IMR-90 (cell line): ENCODE measurements at regions not wholly inside any gene's neighbourhood (a gene's known extent, or its start where the extent isn't known, plus 50 kb on each side); places are given as distances from the start of the nearest gene placed in this dataset.

Experiments
- ATAC-seq: fragments of 200-7000 bp; cut with Tn5 transposase; 2 replicates; pipeline ENCODE4 v1.9.1; 2020; ENCODE audit warnings: low read depth, mild to moderate bottlenecking, moderate library complexity
- BruUV-seq: library from RNA; stranded (reverse); fragments of 400-500 nt; replicated peaks from 2 replicates; lab custom pipeline; 2021; lab: Mats Ljungman, UMichigan
- CTCF ChIA-PET: fragments of 300-600 bp; formaldehyde crosslinking; extraction: SDS; loops from one replicate; lab custom pipeline; 2021; ENCODE audit warnings: antibody characterized with exemption; lab: Yijun Ruan, JAX
- POLR2A ChIA-PET: fragments of 300-600 bp; sonication (Branson Sonifier 250); formaldehyde crosslinking; loops from one replicate; lab custom pipeline; 2022; ENCODE audit warnings: antibody characterized with exemption; ENCODE audit not compliant: unreplicated experiment; lab: Charles Lee
- DNase-seq: peaks from one replicate; pipeline ENCODE4 v3.0.0; 2013
- H2AFZ ChIP-seq: replicated peaks from 2 replicates; pipeline ENCODE3; 2013; ENCODE audit warnings: low read length, mild to moderate bottlenecking; ENCODE audit not compliant: poor library complexity
- H2AK5ac ChIP-seq: 2 replicates; pipeline ENCODE4 v1.6.1; 2013; ENCODE audit warnings: low read depth, low read length, inconsistent platforms
- H2AK9ac ChIP-seq: replicated peaks from 2 replicates; pipeline ENCODE3; 2013; ENCODE audit warnings: mild to moderate bottlenecking, low read depth, low read length, moderate library complexity; ENCODE audit not compliant: poor library complexity
- H2BK120ac ChIP-seq: 2 replicates; pipeline ENCODE4 v1.6.1; 2013; ENCODE audit warnings: low read depth, low read length, inconsistent platforms
- H2BK15ac ChIP-seq: 3 replicates; pipeline ENCODE4 v1.6.1; 2013; ENCODE audit warnings: low read depth, low read length, inconsistent platforms
- H2BK20ac ChIP-seq: 2 replicates; pipeline ENCODE4 v1.6.1; 2013; ENCODE audit warnings: low read depth, mild to moderate bottlenecking, inconsistent platforms, low read length, moderate library complexity
- H2BK5ac ChIP-seq: 2 replicates; pipeline ENCODE4 v1.6.1; 2013; ENCODE audit warnings: mild to moderate bottlenecking, low read depth, low read length, inconsistent platforms; ENCODE audit not compliant: poor library complexity, severe bottlenecking
- H3K14ac ChIP-seq: replicated peaks from 2 replicates; pipeline ENCODE4 v1.6.1; 2013; ENCODE audit warnings: low read depth, low read length, inconsistent platforms
- H3K18ac ChIP-seq: 2 replicates; pipeline ENCODE4 v1.6.1; 2013; ENCODE audit warnings: low read depth, low read length, control low read depth
- H3K23ac ChIP-seq: 2 replicates; pipeline ENCODE4 v1.6.1; 2013; ENCODE audit warnings: low read depth, low read length, inconsistent platforms
- H3K27ac ChIP-seq: 2 replicates; pipeline ENCODE4 v1.5.1; 2013; ENCODE audit warnings: mild to moderate bottlenecking, control low read depth, low read length; ENCODE audit not compliant: insufficient read depth
- H3K27me3 ChIP-seq: 2 replicates; pipeline ENCODE4 v1.6.1; 2013; ENCODE audit warnings: low read length; ENCODE audit not compliant: control insufficient read depth, insufficient read depth
- H3K36me3 ChIP-seq: 2 replicates; pipeline ENCODE4 v1.6.1; 2013; ENCODE audit warnings: low read length, mixed read lengths; ENCODE audit not compliant: control insufficient read depth, insufficient read depth
- H3K4ac ChIP-seq: 2 replicates; pipeline ENCODE4 v1.6.1; 2013; ENCODE audit warnings: low read depth, low read length, inconsistent platforms
- H3K4me1 ChIP-seq: 2 replicates; pipeline ENCODE4 v1.6.1; 2013; ENCODE audit warnings: low read length, mixed read lengths; ENCODE audit not compliant: control insufficient read depth, insufficient read depth
- H3K4me2 ChIP-seq: 2 replicates; pipeline ENCODE4 v1.6.1; 2013; ENCODE audit warnings: low read depth, mild to moderate bottlenecking, control low read depth, low read length, moderate library complexity
- H3K4me3 ChIP-seq: 2 replicates; pipeline ENCODE4 v1.5.1; 2013; ENCODE audit warnings: low read depth, mild to moderate bottlenecking, control low read depth, low read length, moderate library complexity; ENCODE audit not compliant: insufficient read depth
- H3K56ac ChIP-seq: 2 replicates; pipeline ENCODE4 v1.6.1; 2013; ENCODE audit warnings: low read length, inconsistent platforms; ENCODE audit not compliant: insufficient read depth; ENCODE audit errors: extremely low read depth
- H3K79me1 ChIP-seq, 2 experiments: 2 replicates each; pipeline ENCODE4 v1.6.1; 2013; ENCODE audit warnings: low read length in 2 of 2, inconsistent platforms in 1 of 2, low read depth in 1 of 2
- H3K9ac ChIP-seq: 2 replicates; pipeline ENCODE4 v1.6.1; 2013; ENCODE audit warnings: low read depth, low read length, control low read depth
- H3K9me1 ChIP-seq: 2 replicates; pipeline ENCODE4 v1.6.1; 2013; ENCODE audit warnings: low read length, inconsistent platforms; ENCODE audit not compliant: insufficient read depth
- H3K9me3 ChIP-seq: 2 replicates; pipeline ENCODE4 v1.6.1; 2013; ENCODE audit warnings: low read length; ENCODE audit not compliant: control insufficient read depth, insufficient read depth
- H4K20me1 ChIP-seq: 2 replicates; pipeline ENCODE4 v1.6.1; 2013; ENCODE audit warnings: low read length, inconsistent platforms; ENCODE audit not compliant: insufficient read depth
- H4K5ac ChIP-seq: 2 replicates; pipeline ENCODE4 v1.6.1; 2013; ENCODE audit warnings: mild to moderate bottlenecking, low read depth, low read length, control low read depth
- H4K8ac ChIP-seq, 2 experiments: 2 replicates each; pipeline ENCODE4 v1.6.1; 2013; ENCODE audit warnings: low read depth in 2 of 2, low read length in 2 of 2, control low read depth in 1 of 2, inconsistent platforms in 1 of 2
- H4K91ac ChIP-seq: 2 replicates; pipeline ENCODE4 v1.6.1; 2013; ENCODE audit warnings: low read depth, low read length, inconsistent platforms; ENCODE audit not compliant: insufficient read depth
- BHLHE40 ChIP-seq: fragments of 150-350 bp; IDR thresholded peaks from 2 replicates; pipeline ENCODE4 v1.6.1; 2016; ENCODE audit warnings: mild to moderate bottlenecking, low read depth, low read length
- CEBPB ChIP-seq: IDR thresholded peaks from 2 replicates; pipeline ENCODE4 v1.6.1; 2012; ENCODE audit warnings: low read depth, low read length, improper control_type of control experiment
- CHD1 ChIP-seq: IDR thresholded peaks from 2 replicates; pipeline ENCODE4 v1.6.1; 2012; ENCODE audit warnings: low read depth, low read length, improper control_type of control experiment
- CTCF ChIP-seq: conservative IDR thresholded peaks from 2 replicates; pipeline ENCODE4 v1.5.1; 2012; ENCODE audit warnings: mild to moderate bottlenecking, low read depth, low read length, improper control_type of control experiment
- ELK1 ChIP-seq: fragments of 150-350 bp; IDR thresholded peaks from 2 replicates; pipeline ENCODE4 v1.6.1; 2016; ENCODE audit warnings: low read depth, mild to moderate bottlenecking, low read length, moderate library complexity, borderline replicate concordance
- FOS ChIP-seq: fragments of 150-350 bp; IDR thresholded peaks from 2 replicates; pipeline ENCODE4 v1.6.1; 2016; ENCODE audit warnings: low read depth, low read length
- MAFK ChIP-seq: IDR thresholded peaks from 2 replicates; pipeline ENCODE4 v1.6.1; 2012; ENCODE audit warnings: low read depth, low read length, improper control_type of control experiment
- MAZ ChIP-seq: IDR thresholded peaks from 2 replicates; pipeline ENCODE4 v1.6.1; 2012; ENCODE audit warnings: low read depth, mild to moderate bottlenecking, low read length, improper control_type of control experiment, moderate library complexity, borderline replicate concordance
- MXI1 ChIP-seq: IDR thresholded peaks from 2 replicates; pipeline ENCODE4 v1.6.1; 2012; ENCODE audit warnings: low read depth, mild to moderate bottlenecking, low read length, moderate library complexity, borderline replicate concordance
- NFE2L2 ChIP-seq: fragments of 150-350 bp; IDR thresholded peaks from 2 replicates; pipeline ENCODE4 v1.6.1; 2016; ENCODE audit warnings: low read depth, mild to moderate bottlenecking, low read length
- POLR2A ChIP-seq: IDR thresholded peaks from 2 replicates; pipeline ENCODE4 v1.6.1; 2012; ENCODE audit warnings: mild to moderate bottlenecking, low read depth, low read length
- RAD21 ChIP-seq: IDR thresholded peaks from 2 replicates; pipeline ENCODE4 v1.6.1; 2012; ENCODE audit warnings: low read length, improper control_type of control experiment
- RCOR1 ChIP-seq: IDR thresholded peaks from 2 replicates; pipeline ENCODE4 v1.6.1; 2012; ENCODE audit warnings: mild to moderate bottlenecking, low read length, improper control_type of control experiment; ENCODE audit not compliant: insufficient replicate concordance
- RFX5 ChIP-seq: IDR thresholded peaks from 2 replicates; pipeline ENCODE4 v1.8.0; 2012; ENCODE audit warnings: low read depth, mild to moderate bottlenecking, low read length, moderate library complexity
- SMC3 ChIP-seq: fragments of 150-350 bp; IDR thresholded peaks from 2 replicates; pipeline ENCODE4 v1.6.1; 2016; ENCODE audit warnings: low read depth, mild to moderate bottlenecking, antibody characterized with exemption, low read length, moderate library complexity
- USF2 ChIP-seq: fragments of 150-350 bp; IDR thresholded peaks from 2 replicates; pipeline ENCODE4 v1.6.1; 2017; ENCODE audit warnings: mild to moderate bottlenecking, antibody characterized with exemption, low read length, low read depth
- WGBS, 2 experiments: methylation state at CpG; one replicate each; pipeline versions ENCODE4 v1.1.5 to v1.1.7; 2013; ENCODE audit warnings: missing lambda C conversion rate in 2 of 2; ENCODE audit not compliant: insufficient read length in 1 of 2; ENCODE audit errors: extremely low coverage in 2 of 2; 5-methylcytosine and 5-hydroxymethylcytosine counted together
- dilution Hi-C: fragments of 300-500 bp; cut with HindIII; formaldehyde crosslinking; loops from one replicate; pipeline ENCODE4 v1.14.3; 2018; ENCODE audit warnings: low sequenced_read_pairs; ENCODE audit not compliant: unreplicated experiment
- in situ Hi-C: fragments of 300-500 bp; cut with MboI; formaldehyde crosslinking; loops from 3 replicates; pipeline ENCODE4 v1.14.3; 2019; ENCODE audit warnings: low sequenced_read_pairs, inconsistent platforms, mixed read lengths
- intact Hi-C: fragments of 100-400 bp; cut with micrococcal nuclease; formaldehyde crosslinking; loops from 2 replicates; pipeline ENCODE4 v1.10.0; 2022

- no TSS peak for BruUV-seq
- Histone ChIP-seq H3K36me3 (no peaks in the 10 kb centered on the region), H3K27me3 (no peaks in the 10 kb centered on the region), H3K14ac (no peak overlapping the region), H3K4me2 (no peak overlapping the region), H3K27ac (no peak overlapping the region), H4K91ac (no peak overlapping the region), H2BK5ac (no peak overlapping the region), H2BK15ac (no peak overlapping the region), H4K20me1 (no peaks in the 10 kb centered on the region), H3K18ac (no peak overlapping the region), H3K79me1 (no peaks in the 10 kb centered on the region), H3K23ac (no peak overlapping the region), H2AK9ac (no peak overlapping the region), H3K4me3 (no peak overlapping the region), H3K4me1 (peaks cover 11% of the 10 kb centered on the region), H3K56ac (no peak overlapping the region), H3K9ac (no peak overlapping the region), H3K9me1 (peaks cover 7% of the 10 kb centered on the region), H2AFZ (no peak overlapping the region), H4K8ac (no peak overlapping the region), H3K4ac (no peak overlapping the region), H3K9me3 (no peaks in the 10 kb centered on the region), H2AK5ac (no peak overlapping the region), H4K5ac (no peak overlapping the region), H2BK120ac (no peak overlapping the region), H2BK20ac (no peak overlapping the region)
- dilution Hi-C loops, result no loop called here
- ATAC-seq (no peak), DNase-seq (no peak)
- intact Hi-C loops, result no loop called here
- TF ChIP-seq BHLHE40 (no peak), FOS (no peak), NFE2L2 (no peak), CTCF (no peak), MAZ (no peak), CHD1 (no peak), RCOR1 (no peak), ELK1 (no peak), RAD21 (no peak), MXI1 (no peak), CEBPB (no peak), POLR2A (no peak), MAFK (no peak), SMC3 (no peak), USF2 (no peak), RFX5 (no peak)
- ChIA-PET POLR2A (no interaction called here), CTCF (no interaction called here)
- in situ Hi-C loops, result no loop called here
- 67% methylated on average over 1 of the region's 4 CpGs; no CpG with 5 or more reads in 1 of the 2 experiments for WGBS, 2 experiments
These were observed 137.5 kb upstream of the DAP start for GRCh38 chr5:10898514-10898913.
